H9 (cell line): ENCODE measurements at regions not wholly inside any gene's neighbourhood (a gene's known extent, or its start where the extent isn't known, plus 50 kb on each side); places are given as distances from the start of the nearest gene placed in this dataset.

Source experiments
- DNase-seq: peaks from one replicate; pipeline ENCODE4 v3.0.0-alpha.2; 2017
- H2AFZ ChIP-seq: one replicate; pipeline ENCODE4 v1.6.1; 2013; ENCODE audit warnings: mild to moderate bottlenecking, low read length, control low read depth, moderate library complexity
- H2AK5ac ChIP-seq: 2 replicates; pipeline ENCODE4 v1.6.1; 2013; ENCODE audit warnings: low read length, control low read depth, mixed read lengths; ENCODE audit not compliant: insufficient read length
- H2BK120ac ChIP-seq: one replicate; pipeline ENCODE4 v1.6.1; 2013; ENCODE audit warnings: low read depth, mild to moderate bottlenecking, low read length, control low read depth, inconsistent platforms; ENCODE audit not compliant: poor library complexity, severe bottlenecking
- H2BK12ac ChIP-seq: 2 replicates; pipeline ENCODE4 v1.6.1; 2013; ENCODE audit warnings: low read length, control low read depth, mixed read lengths, low read depth; ENCODE audit not compliant: insufficient read length
- H2BK15ac ChIP-seq: 2 replicates; pipeline ENCODE4 v1.6.1; 2013; ENCODE audit warnings: low read depth, low read length, control low read depth
- H2BK20ac ChIP-seq: one replicate; pipeline ENCODE4 v1.6.1; 2013; ENCODE audit warnings: low read depth, mild to moderate bottlenecking, low read length, control low read depth, inconsistent platforms; ENCODE audit not compliant: poor library complexity, severe bottlenecking
- H2BK5ac ChIP-seq: 2 replicates; pipeline ENCODE4 v1.6.1; 2013; ENCODE audit warnings: low read length, control low read depth, mixed read lengths; ENCODE audit not compliant: insufficient read length
- H3K14ac ChIP-seq: 2 replicates; pipeline ENCODE4 v1.6.1; 2013; ENCODE audit warnings: low read length, control low read depth; ENCODE audit not compliant: insufficient read depth
- H3K18ac ChIP-seq: 2 replicates; pipeline ENCODE4 v1.6.1; 2013; ENCODE audit warnings: low read depth, mild to moderate bottlenecking, mixed read lengths, low read length, control low read depth; ENCODE audit not compliant: insufficient read length
- H3K23ac ChIP-seq: 2 replicates; pipeline ENCODE4 v1.6.1; 2013; ENCODE audit warnings: low read length, control low read depth, mixed read lengths, low read depth; ENCODE audit not compliant: insufficient read length
- H3K23me2 ChIP-seq: 2 replicates; pipeline ENCODE4 v1.6.1; 2013; ENCODE audit warnings: low read depth, mild to moderate bottlenecking, mixed read lengths, low read length, control low read depth; ENCODE audit not compliant: insufficient read length, poor library complexity, severe bottlenecking
- H3K27ac ChIP-seq: 2 replicates; pipeline ENCODE4 v1.5.1; 2013; ENCODE audit warnings: low read length, control low read depth, mixed read lengths, low read depth; ENCODE audit not compliant: insufficient read length
- H3K27me3 ChIP-seq: 2 replicates; pipeline ENCODE4 v1.6.1; 2013; ENCODE audit warnings: low read length, control low read depth, inconsistent platforms; ENCODE audit not compliant: insufficient read depth
- H3K4ac ChIP-seq: 2 replicates; pipeline ENCODE4 v1.6.1; 2013; ENCODE audit warnings: low read depth, mild to moderate bottlenecking, control low read depth, inconsistent platforms, low read length, moderate library complexity
- H3K4me1 ChIP-seq: 2 replicates; pipeline ENCODE4 v1.6.1; 2013; ENCODE audit warnings: low read length, control low read depth, inconsistent platforms; ENCODE audit not compliant: insufficient read depth
- H3K4me2 ChIP-seq: 2 replicates; pipeline ENCODE4 v1.6.1; 2013; ENCODE audit warnings: low read length, control low read depth, mixed read lengths; ENCODE audit not compliant: insufficient read length, insufficient read depth
- H3K56ac ChIP-seq: 2 replicates; pipeline ENCODE4 v1.6.1; 2013; ENCODE audit warnings: low read depth, mild to moderate bottlenecking, mixed read lengths, low read length, control low read depth; ENCODE audit not compliant: insufficient read length
- H3K79me1 ChIP-seq: 2 replicates; pipeline ENCODE4 v1.6.1; 2013; ENCODE audit warnings: low read depth, mild to moderate bottlenecking, moderate library complexity, low read length, control low read depth, inconsistent platforms; ENCODE audit not compliant: insufficient read depth, poor library complexity, severe bottlenecking
- H3K79me2 ChIP-seq: 2 replicates; pipeline ENCODE4 v1.6.1; 2013; ENCODE audit warnings: low read length, control low read depth, inconsistent platforms; ENCODE audit not compliant: insufficient read depth
- H3K9ac ChIP-seq: 2 replicates; pipeline ENCODE4 v1.6.1; 2013; ENCODE audit warnings: low read length, control low read depth, mixed read lengths; ENCODE audit not compliant: insufficient read length; ENCODE audit errors: extremely low read depth
- H3K9me3 ChIP-seq: one replicate; pipeline ENCODE4 v1.6.1; 2013; ENCODE audit warnings: low read depth, low read length, inconsistent platforms; ENCODE audit not compliant: control insufficient read depth
- H3T11ph ChIP-seq: one replicate; pipeline ENCODE4 v1.6.1; 2013; ENCODE audit warnings: mild to moderate bottlenecking, low read length, control low read depth, inconsistent platforms
- H4K20me1 ChIP-seq: one replicate; pipeline ENCODE4 v1.6.1; 2013; ENCODE audit not compliant: control insufficient read depth, insufficient read length, insufficient read depth
- H4K5ac ChIP-seq: 2 replicates; pipeline ENCODE4 v1.6.1; 2013; ENCODE audit warnings: low read depth, mild to moderate bottlenecking, mixed read lengths, low read length, control low read depth; ENCODE audit not compliant: insufficient read length
- H4K8ac ChIP-seq: replicated peaks from 2 replicates; pipeline ENCODE4 v1.6.1; 2013; ENCODE audit warnings: low read length, control low read depth, mixed read lengths, low read depth; ENCODE audit not compliant: insufficient read length
- H4K91ac ChIP-seq: 2 replicates; pipeline ENCODE4 v1.6.1; 2013; ENCODE audit warnings: low read depth, mild to moderate bottlenecking, moderate library complexity, mixed read lengths, low read length, control low read depth; ENCODE audit not compliant: insufficient read length
- H3K27ac Mint-ChIP-seq, 3 experiments: 2 replicates in 2 of 3; 3 replicates in 1 of 3; pipeline ENCODE4 v1.8.0; 2020 to 2021; ENCODE audit warnings: mixed read lengths in 3 of 3, mild to moderate bottlenecking in 1 of 3, moderate library complexity in 1 of 3
- H3K27me3 Mint-ChIP-seq: 2 replicates; pipeline ENCODE4 v1.8.0; 2021; ENCODE audit warnings: low read depth, mild to moderate bottlenecking, moderate library complexity, mixed read lengths
- H3K36me3 Mint-ChIP-seq, 3 experiments: 2 replicates in 2 of 3; 3 replicates in 1 of 3; pipeline ENCODE4 v1.8.0; 2020 to 2021; ENCODE audit warnings: low read depth in 3 of 3, mixed read lengths in 3 of 3; ENCODE audit not compliant: insufficient read depth in 1 of 3
- H3K4me1 Mint-ChIP-seq, 2 experiments: 2 replicates each; pipeline ENCODE4 v1.8.0; 2020; ENCODE audit warnings: mixed read lengths in 2 of 2
- H3K4me3 Mint-ChIP-seq, 2 experiments: 2 replicates in 1 of 2; 3 replicates in 1 of 2; pipeline ENCODE4 v1.8.0; 2020 to 2021; ENCODE audit warnings: mild to moderate bottlenecking in 2 of 2, mixed read lengths in 2 of 2, moderate library complexity in 1 of 2
- H3K9me3 Mint-ChIP-seq, 2 experiments: 2 replicates in 1 of 2; 3 replicates in 1 of 2; pipeline ENCODE4 v1.8.0; 2020; ENCODE audit warnings: mild to moderate bottlenecking in 2 of 2, mixed read lengths in 2 of 2, moderate library complexity in 1 of 2
- CTCF ChIP-seq: fragments of 200-600 bp; sonication (generic); conservative IDR thresholded peaks from 3 replicates; pipeline ENCODE4 v1.8.0; 2021; ENCODE audit warnings: antibody characterized with exemption, mild to moderate bottlenecking
- WGBS: extraction: QIAGEN DNeasy Blood & Tissue Kit; methylation state at CpG from one replicate; pipeline ENCODE4 v1.1.7; 2013; ENCODE audit warnings: missing lambda C conversion rate, low lambda C conversion rate, mixed read lengths; ENCODE audit not compliant: insufficient read length; ENCODE audit errors: extremely low coverage; 5-methylcytosine and 5-hydroxymethylcytosine counted together

GRCh38 chr5:164375051-164375450 is 869.6 kb downstream of the MAT2B start:
- H3K27ac Mint-ChIP-seq = no peak overlapping the region
- H3K9ac ChIP-seq = no peak overlapping the region
- H3K18ac ChIP-seq = no peak overlapping the region
- H3K56ac ChIP-seq = no peak overlapping the region
- no peaks in the 10 kb centered on the region for H3K27me3 Mint-ChIP-seq
- H3K9me3 Mint-ChIP-seq = peaks cover 3 to 6% of the 10 kb centered on the region in 2 experiments; a peak in 4 of 5 replicates
- H3K27ac ChIP-seq = no peak overlapping the region
- no peak overlapping the region for H2AK5ac ChIP-seq
- no peaks in the 10 kb centered on the region for H3K4me1 Mint-ChIP-seq
- H3K9me3 ChIP-seq = no peaks in the 10 kb centered on the region
- no peak overlapping the region for H3K4ac ChIP-seq
- H2BK12ac ChIP-seq = no peak overlapping the region
- no peak overlapping the region for H2BK20ac ChIP-seq
- no peaks in the 10 kb centered on the region for H3K79me1 ChIP-seq
- H3K79me2 ChIP-seq = no peaks in the 10 kb centered on the region
- no peak overlapping the region for H3K4me3 Mint-ChIP-seq
- no peak overlapping the region for H2BK15ac ChIP-seq
- no peak for DNase-seq
- no peaks in the 10 kb centered on the region for H3K4me1 ChIP-seq
- no peak overlapping the region for H3K14ac ChIP-seq
- no peak overlapping the region for H4K91ac ChIP-seq
- no peaks in the 10 kb centered on the region for H3K27me3 ChIP-seq
- H2BK120ac ChIP-seq = no peak overlapping the region
- no peaks in the 10 kb centered on the region for H4K20me1 ChIP-seq
- no peak overlapping the region for H3T11ph ChIP-seq
- no peak overlapping the region for H3K23ac ChIP-seq
- no peak for TF ChIP-seq CTCF
- no peaks in the 10 kb centered on the region; a peak in 1 of 7 replicates for H3K36me3 Mint-ChIP-seq
- H2BK5ac ChIP-seq = no peak overlapping the region
- H3K23me2 ChIP-seq = no peaks in the 10 kb centered on the region
- H2AFZ ChIP-seq = no peak overlapping the region
- WGBS = no CpG with 5 or more reads among the region's 1 CpG
- no peak overlapping the region for H3K4me2 ChIP-seq
- no peak overlapping the region for H4K5ac ChIP-seq
- no peak overlapping the region for H4K8ac ChIP-seq
